Keratinocyte (primary cell): ENCODE measurements at regions not wholly inside any gene's neighbourhood (a gene's known extent, or its start where the extent isn't known, plus 50 kb on each side); places are given as distances from the start of the nearest gene placed in this dataset.

Experiments
- DNase-seq: peaks from one replicate; pipeline ENCODE4 v3.0.0-alpha.2; 2011; ENCODE audit warnings: low read depth, missing footprints, low spot score
- FAIRE-seq: peaks from 2 replicates; lab custom pipeline; 2011; peaks lifted over from hg19 to GRCh38; lab: Jason Lieb, UNC
- H2AFZ ChIP-seq: 2 replicates; pipeline ENCODE4 v1.6.0; 2012; ENCODE audit warnings: low read length, control low read depth, inconsistent platforms; ENCODE audit not compliant: control insufficient read depth
- H3K27ac ChIP-seq: 2 replicates; pipeline ENCODE4 v1.5.1; 2011; ENCODE audit warnings: low read length; ENCODE audit not compliant: control insufficient read depth, insufficient read depth
- H3K27me3 ChIP-seq: 3 replicates; pipeline ENCODE4 v1.6.0; 2011; ENCODE audit warnings: low read length; ENCODE audit not compliant: control insufficient read depth, insufficient read depth; ENCODE audit errors: extremely low read depth
- H3K36me3 ChIP-seq, 2 experiments: 2 replicates in 1 of 2; 3 replicates in 1 of 2; pipeline ENCODE4 v1.5.1; 2011; ENCODE audit warnings: low read length in 2 of 2, mild to moderate bottlenecking in 1 of 2; ENCODE audit not compliant: control insufficient read depth in 2 of 2, insufficient read depth in 2 of 2; ENCODE audit errors: extremely low read depth in 1 of 2
- H3K4me1 ChIP-seq: 3 replicates; pipeline ENCODE4 v1.5.1; 2011; ENCODE audit warnings: low read length; ENCODE audit not compliant: control insufficient read depth, insufficient read depth; ENCODE audit errors: extremely low read depth
- H3K4me2 ChIP-seq: 3 replicates; pipeline ENCODE4 v1.6.0; 2011; ENCODE audit warnings: low read depth, low read length; ENCODE audit not compliant: control insufficient read depth, insufficient read depth; ENCODE audit errors: extremely low read depth
- H3K4me3 ChIP-seq, 3 experiments: fragments of 200-600 bp in 1 of 3; sonication (generic) in 1 of 3; 2 replicates in 2 of 3; 3 replicates in 1 of 3; pipeline ENCODE4 v1.5.1; 2011 to 2016; ENCODE audit warnings: low read length in 3 of 3, mild to moderate bottlenecking in 3 of 3, control low read depth in 2 of 3, inconsistent platforms in 1 of 3, low read depth in 1 of 3, mixed read lengths in 1 of 3, mixed run types in 1 of 3, moderate library complexity in 1 of 3; ENCODE audit not compliant: control insufficient read depth in 2 of 3, insufficient read depth in 2 of 3; ENCODE audit errors: extremely low read depth in 1 of 3
- H3K79me2 ChIP-seq: 2 replicates; pipeline ENCODE4 v1.6.0; 2012; ENCODE audit warnings: low read length; ENCODE audit not compliant: control insufficient read depth, insufficient read depth
- H3K9ac ChIP-seq: 3 replicates; pipeline ENCODE4 v1.6.0; 2011; ENCODE audit warnings: low read length; ENCODE audit not compliant: control insufficient read depth, insufficient read depth; ENCODE audit errors: extremely low read depth
- H3K9me1 ChIP-seq: 3 replicates; pipeline ENCODE4 v1.6.0; 2011; ENCODE audit warnings: low read length; ENCODE audit not compliant: control insufficient read depth, insufficient read depth; ENCODE audit errors: extremely low read depth
- H3K9me3 ChIP-seq: 2 replicates; pipeline ENCODE4 v1.5.1; 2012; ENCODE audit warnings: low read depth, low read length; ENCODE audit not compliant: control insufficient read depth
- H4K20me1 ChIP-seq: 3 replicates; pipeline ENCODE4 v1.6.0; 2011; ENCODE audit warnings: low read length; ENCODE audit not compliant: control insufficient read depth, insufficient read depth; ENCODE audit errors: extremely low read depth
- CTCF ChIP-seq, 3 experiments: IDR thresholded peaks in 1 of 3; conservative IDR thresholded peaks in 1 of 3; optimal IDR thresholded peaks in 1 of 3; 2 replicates in 2 of 3; 3 replicates in 1 of 3; pipeline versions ENCODE3 to v1.5.1; 2011; ENCODE audit warnings: low read length in 3 of 3, mild to moderate bottlenecking in 3 of 3, moderate library complexity in 2 of 3, control low read depth in 1 of 3, inconsistent platforms in 1 of 3; ENCODE audit not compliant: insufficient read depth in 2 of 3; ENCODE audit errors: extremely low read depth in 1 of 3
- EZH2 ChIP-seq: IDR thresholded peaks from one replicate; pipeline ENCODE4 v1.6.1; 2012; ENCODE audit warnings: inconsistent platforms, mild to moderate bottlenecking, low read length, moderate library complexity
- dilution Hi-C: fragments of 300-500 bp; cut with MboI; formaldehyde crosslinking; loops from one replicate; pipeline ENCODE4 v1.7.0; 2020; ENCODE audit warnings: low sequenced_read_pairs; ENCODE audit not compliant: extremely low pct_ligation_motif_present

GRCh38 chr4:125682730-125683129 is 368.0 kb downstream of the FAT4 start:
- Histone ChIP-seq H2AFZ (no peak overlapping the region), H4K20me1 (no peaks in the 10 kb centered on the region), H3K27me3 (no peaks in the 10 kb centered on the region), H3K9me1 (no peaks in the 10 kb centered on the region), H3K4me3 (no peak overlapping the region), H3K4me1 (no peaks in the 10 kb centered on the region), H3K9ac (no peak overlapping the region), H3K36me3 (no peaks in the 10 kb centered on the region), H3K27ac (no peak overlapping the region), H3K79me2 (no peaks in the 10 kb centered on the region), H3K4me2 (no peak overlapping the region), H3K9me3 (no peaks in the 10 kb centered on the region)
- dilution Hi-C loops = no loop called here
- FAIRE-seq (no peak), DNase-seq (no peak)
- TF ChIP-seq EZH2 (no peak), CTCF (optimal IDR thresholded peaks at IDR 0.05 in 1 of 3, IDR thresholded peaks at IDR 0.05 in 1 of 3, conservative IDR thresholded peaks at IDR 0.05 in 1 of 3; ENCODE audit: extremely low read depth in 1 of 3, insufficient read depth in 2 of 3, low read length in 3 of 3) (no peak)

DNA sequence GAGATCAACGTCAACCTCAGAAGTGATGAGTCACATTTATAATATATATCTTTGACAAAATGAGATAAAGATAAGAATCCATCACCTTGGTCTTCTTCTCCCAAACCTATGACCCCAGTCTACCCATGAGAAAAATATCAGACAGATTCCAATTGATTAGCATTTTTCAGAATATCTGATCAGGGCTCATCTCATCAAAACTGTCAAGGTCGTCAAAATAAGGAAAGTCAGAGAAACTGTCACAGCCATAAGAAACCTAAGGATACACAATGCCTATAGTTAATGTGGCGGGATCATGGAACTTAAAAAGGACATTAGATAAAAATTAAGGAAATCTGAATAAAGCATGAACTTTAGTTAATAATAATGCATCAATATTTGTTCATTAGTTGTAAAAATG is 374.1 kb downstream of the FAT4 start:
- Histone ChIP-seq H3K9me1 (no peaks in the 10 kb centered on the region), H4K20me1 (no peaks in the 10 kb centered on the region), H3K79me2 (no peaks in the 10 kb centered on the region), H3K9ac (no peak overlapping the region), H3K4me2 (no peak overlapping the region), H3K27me3 (no peaks in the 10 kb centered on the region), H3K9me3 (no peaks in the 10 kb centered on the region), H3K4me3 (no peak overlapping the region), H3K27ac (no peak overlapping the region), H3K4me1 (no peaks in the 10 kb centered on the region), H3K36me3 (no peaks in the 10 kb centered on the region), H2AFZ (no peak overlapping the region)
- dilution Hi-C loops = no loop called here
- FAIRE-seq (no peak), DNase-seq (no peak)
- TF ChIP-seq CTCF (optimal IDR thresholded peaks at IDR 0.05 in 1 of 3, IDR thresholded peaks at IDR 0.05 in 1 of 3, conservative IDR thresholded peaks at IDR 0.05 in 1 of 3; ENCODE audit: extremely low read depth in 1 of 3, insufficient read depth in 2 of 3, low read length in 3 of 3) (no peak), EZH2 (no peak)
